Left ventricle myocardium inferior (tissue), 1 donor: ENCODE measurements at regions not wholly inside any gene's neighbourhood (a gene's known extent, or its start where the extent isn't known, plus 50 kb on each side); places are given as distances from the start of the nearest gene placed in this dataset.
"Not testable (repeated sequence)": the region's sequence is repeated elsewhere in the genome, so short reads cannot be mapped to it uniquely, and the experiment has no call there.

ENCODE experiments used
- DNase-seq: peaks from one replicate; pipeline ENCODE4 v3.0.0-alpha.2; 2020
- H3K27ac ChIP-seq: fragments of 200-600 bp; replicated peaks from 2 replicates; pipeline ENCODE4 v1.8.0; 2021
- H3K27me3 ChIP-seq: fragments of 200-600 bp; 2 replicates; pipeline ENCODE4 v1.8.0; 2021; ENCODE audit warnings: low read depth
- H3K36me3 ChIP-seq: fragments of 200-600 bp; 2 replicates; pipeline ENCODE4 v1.8.0; 2021
- H3K4me1 ChIP-seq: fragments of 200-600 bp; 2 replicates; pipeline ENCODE4 v1.8.0; 2021
- H3K4me3 ChIP-seq: fragments of 200-600 bp; 2 replicates; pipeline ENCODE4 v1.8.0; 2021; ENCODE audit warnings: mild to moderate bottlenecking, moderate library complexity
- H3K9me3 ChIP-seq: fragments of 200-600 bp; replicated peaks from 2 replicates; pipeline ENCODE4 v1.8.0; 2021
- CTCF ChIP-seq: fragments of 200-600 bp; IDR thresholded peaks from 2 replicates; pipeline ENCODE4 v1.8.0; 2021; ENCODE audit warnings: antibody characterized with exemption, mild to moderate bottlenecking, borderline replicate concordance
- intact Hi-C: fragments of 100-400 bp; cut with micrococcal nuclease; formaldehyde crosslinking; loops from one replicate; pipeline ENCODE4 v1.11.0; 2022
- donor health status: DM: no; HTN: yes; CAD: no; lungs with severe emphysema.

DNA sequence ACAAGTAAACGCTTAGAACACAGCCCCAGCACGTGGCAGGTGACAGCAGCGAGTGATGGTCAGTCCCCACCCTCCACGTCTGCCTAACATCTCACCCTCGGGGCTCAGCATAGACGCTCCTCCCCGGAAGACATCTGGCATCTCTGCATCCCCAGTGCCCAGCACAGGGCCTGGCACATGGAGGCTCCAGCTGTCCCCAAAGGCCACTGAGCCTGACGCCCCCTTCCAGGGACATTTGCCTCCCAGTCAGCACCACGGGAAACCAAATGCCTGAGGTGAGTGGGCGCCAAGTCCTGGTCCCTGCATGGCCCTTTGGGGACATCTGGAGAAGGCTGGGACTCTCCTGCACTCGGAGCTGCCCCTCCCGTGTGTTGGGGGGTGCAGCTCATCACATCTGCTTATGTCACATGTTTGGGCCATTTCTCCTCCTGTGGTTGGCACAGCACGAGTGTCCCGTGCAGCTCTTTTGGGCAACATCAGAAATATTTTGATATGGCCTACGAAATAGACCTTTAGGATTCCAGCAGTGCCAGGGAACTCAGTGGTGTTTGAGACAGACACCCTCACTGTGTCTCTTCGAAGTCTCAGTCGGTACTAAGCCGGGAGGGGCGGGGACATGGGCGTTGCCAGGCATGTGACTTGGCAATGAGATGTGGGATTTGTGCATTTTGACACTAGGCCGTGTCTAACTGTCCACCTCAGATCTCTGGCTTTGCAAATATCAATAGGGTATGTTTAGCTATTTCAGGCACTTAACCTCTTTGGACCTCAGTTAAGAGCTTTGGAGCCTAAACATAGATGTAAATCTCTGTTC is 315.0 kb downstream of the PTPRU start:
- H3K9me3 ChIP-seq: no peaks in the 10 kb centered on the region
- intact Hi-C loops: no loop called here
- no peaks in the 10 kb centered on the region for H3K4me1 ChIP-seq
- DNase-seq: no peak
- H3K27ac ChIP-seq: no peak overlapping the region
- H3K4me3 ChIP-seq: no peak overlapping the region
- H3K27me3 ChIP-seq: peaks cover 56% of the 10 kb centered on the region
- H3K36me3 ChIP-seq: no peaks in the 10 kb centered on the region
- no peak for TF ChIP-seq CTCF

DNA sequence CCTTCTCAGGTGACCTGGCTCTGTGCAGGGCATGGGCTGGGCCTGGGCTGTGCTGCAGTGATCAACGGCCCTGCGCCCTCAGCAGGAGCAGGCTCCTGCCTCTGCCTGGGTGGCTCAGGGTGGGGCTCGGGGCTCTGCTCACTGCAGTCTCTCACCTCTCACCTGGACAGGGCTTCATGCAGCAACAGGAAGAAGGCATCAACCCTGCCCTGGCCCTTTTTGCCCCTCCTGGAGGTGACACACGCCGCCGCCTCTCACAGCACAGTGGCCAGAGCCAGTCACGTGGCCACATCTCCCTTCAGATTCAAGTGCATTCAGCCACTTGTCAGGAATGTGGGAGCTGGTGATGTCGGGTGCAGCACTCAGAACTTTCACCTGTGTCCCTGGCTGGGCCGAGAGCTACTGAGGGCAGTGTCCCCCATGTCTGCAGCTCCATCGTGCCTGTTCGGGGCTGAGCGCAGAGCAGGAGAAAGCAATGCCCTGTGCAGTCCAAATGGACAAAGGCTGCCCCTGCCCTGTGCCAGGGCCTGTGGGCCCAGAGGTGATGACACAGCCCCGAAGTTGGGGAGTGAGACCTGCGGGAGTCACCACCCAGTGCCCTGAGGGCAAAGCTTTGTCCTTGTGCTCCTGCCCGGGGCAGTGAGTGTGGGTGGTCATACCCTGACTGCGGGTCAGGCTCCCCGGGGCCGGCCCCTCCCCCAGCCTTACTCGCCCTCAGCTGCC is 314.0 kb downstream of the PTPRU start:
- DNase-seq: no peak
- intact Hi-C loops: no loop called here
- no peaks in the 10 kb centered on the region for H3K9me3 ChIP-seq
- no peaks in the 10 kb centered on the region for H3K36me3 ChIP-seq
- H3K27me3 ChIP-seq: peaks cover 46% of the 10 kb centered on the region
- no peak for TF ChIP-seq CTCF
- no peak overlapping the region for H3K4me3 ChIP-seq
- no peaks in the 10 kb centered on the region for H3K4me1 ChIP-seq
- no peak overlapping the region for H3K27ac ChIP-seq

DNA sequence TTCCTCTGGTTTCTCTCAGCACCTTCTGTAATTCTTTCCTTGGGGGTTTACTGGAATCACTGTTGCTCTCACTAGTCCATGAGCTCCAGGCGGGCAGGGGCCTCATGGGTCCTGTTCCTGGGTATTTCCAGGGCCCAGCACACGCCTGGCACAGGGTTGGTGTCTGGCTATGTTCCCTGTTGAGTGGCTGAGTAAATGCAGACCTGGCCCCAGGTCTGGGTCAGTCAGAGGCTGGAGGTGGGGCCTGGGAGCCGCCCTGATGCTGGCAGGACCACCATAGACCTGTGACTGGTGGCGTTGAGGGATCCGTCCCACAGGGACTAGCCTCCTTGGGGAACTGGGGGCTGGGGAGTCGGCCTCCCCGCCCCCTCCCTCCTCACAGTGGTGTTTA is 313.4 kb downstream of the PTPRU start:
- H3K4me3 ChIP-seq, H3K36me3 ChIP-seq, H3K27ac ChIP-seq, DNase-seq, intact Hi-C loops, H3K9me3 ChIP-seq, H3K4me1 ChIP-seq: not testable (repeated sequence)
- peaks cover 41% of the 10 kb centered on the region for H3K27me3 ChIP-seq

- no peak overlapping the region for H3K27ac ChIP-seq
- intact Hi-C loops: no loop called here
- H3K27me3 ChIP-seq: peaks cover 42% of the 10 kb centered on the region
- no peak for TF ChIP-seq CTCF
- H3K4me1 ChIP-seq: no peaks in the 10 kb centered on the region
- no peak overlapping the region for H3K4me3 ChIP-seq
- no peak for DNase-seq
- H3K36me3 ChIP-seq: no peaks in the 10 kb centered on the region
- H3K9me3 ChIP-seq: no peaks in the 10 kb centered on the region
Measured at GRCh38 chr1:29549001-29549400, 312.7 kb downstream of the PTPRU start.

- DNase-seq: no peak
- intact Hi-C loops: no loop called here
- H3K4me1 ChIP-seq: no peaks in the 10 kb centered on the region
- no peaks in the 10 kb centered on the region for H3K9me3 ChIP-seq
- TF ChIP-seq CTCF: no peak
- no peaks in the 10 kb centered on the region for H3K36me3 ChIP-seq
- H3K27ac ChIP-seq: no peak overlapping the region
- H3K4me3 ChIP-seq: no peak overlapping the region
- peaks cover 48% of the 10 kb centered on the region for H3K27me3 ChIP-seq
Measured at GRCh38 chr1:29548091-29548490, 311.8 kb downstream of the PTPRU start.

- intact Hi-C loops: no loop called here
- Histone ChIP-seq H3K4me1 (no peaks in the 10 kb centered on the region), H3K27me3 (peaks cover 48% of the 10 kb centered on the region), H3K27ac (no peak overlapping the region), H3K36me3 (no peaks in the 10 kb centered on the region), H3K4me3 (no peak overlapping the region), H3K9me3 (no peaks in the 10 kb centered on the region)
- TF ChIP-seq CTCF: no peak
- no peak for DNase-seq
Measured at GRCh38 chr1:29547300-29547699, 311.0 kb downstream of the PTPRU start.
